HG03565 (cell line): ENCODE measurements at regions not wholly inside any gene's neighbourhood (a gene's known extent, or its start where the extent isn't known, plus 50 kb on each side); places are given as distances from the start of the nearest gene placed in this dataset.
"Not testable (repeated sequence)": the region's sequence is repeated elsewhere in the genome, so short reads cannot be mapped to it uniquely, and the experiment has no call there.

Experiments
- ATAC-seq: cut with Tn5 transposase; IDR thresholded peaks from one replicate; pipeline ENCODE4 v1.9.1; 2021; ENCODE audit warnings: mild to moderate bottlenecking, moderate library complexity; ENCODE audit not compliant: unreplicated experiment

DNA sequence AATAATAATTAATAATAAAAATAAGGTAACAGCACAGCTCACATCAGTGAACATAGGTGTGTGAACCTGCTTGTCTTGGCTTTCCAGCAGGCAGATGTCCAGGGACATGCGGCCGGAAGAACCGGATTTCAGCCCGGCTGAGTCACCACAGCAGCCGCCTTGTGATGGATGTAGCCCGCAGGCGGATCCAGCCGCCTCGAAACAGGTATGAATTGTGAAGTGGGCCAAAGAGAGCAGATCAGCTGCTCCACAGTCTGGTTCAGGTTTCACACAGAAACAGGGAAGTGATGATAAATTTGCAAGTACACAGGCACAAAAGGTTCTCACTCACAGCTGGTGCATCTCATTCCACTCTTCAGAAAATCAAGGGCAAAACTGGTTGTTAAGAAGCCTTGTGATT is 55.1 kb downstream of the ID4 start:
- ATAC-seq: no peak

DNA sequence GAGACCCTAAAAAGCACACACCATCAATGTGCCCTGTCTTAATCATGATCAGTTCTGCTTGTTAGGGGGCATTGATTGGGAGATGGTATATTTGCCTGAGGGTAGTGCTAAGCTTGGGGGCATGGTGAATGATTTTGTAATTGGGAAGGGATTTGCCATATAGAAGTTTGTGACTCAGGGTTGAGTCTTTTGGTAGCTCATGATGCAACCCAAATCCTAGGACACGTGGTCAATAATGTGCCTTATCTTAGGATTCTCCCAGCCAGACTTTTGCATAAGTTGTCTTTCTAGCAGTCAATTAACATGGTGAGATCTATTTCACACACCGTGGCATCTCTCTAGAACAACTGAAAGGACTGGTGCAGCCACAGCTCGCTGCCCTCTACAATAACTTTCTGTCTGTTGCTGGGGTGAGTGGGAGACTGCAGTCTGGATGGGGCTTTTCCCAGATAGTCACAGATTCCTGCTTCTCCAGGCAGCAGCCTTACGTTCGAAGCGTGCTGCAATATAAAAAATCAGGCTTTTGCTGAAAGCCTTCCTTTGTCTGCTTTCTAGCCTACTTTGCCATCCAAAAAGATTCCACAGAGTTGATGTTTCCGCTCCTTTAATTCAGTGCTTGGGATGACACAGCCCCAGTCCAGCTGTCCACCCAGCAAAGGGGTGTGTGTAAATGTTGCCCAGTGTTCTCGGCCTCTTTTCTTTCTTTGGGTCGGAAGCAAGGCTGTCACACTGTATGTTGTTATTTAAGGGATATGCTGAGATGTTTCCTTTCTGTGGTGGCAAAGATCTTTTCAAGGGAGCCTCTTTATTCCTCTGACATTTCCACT is 58.9 kb downstream of the ID4 start:
- ATAC-seq: no peak

DNA sequence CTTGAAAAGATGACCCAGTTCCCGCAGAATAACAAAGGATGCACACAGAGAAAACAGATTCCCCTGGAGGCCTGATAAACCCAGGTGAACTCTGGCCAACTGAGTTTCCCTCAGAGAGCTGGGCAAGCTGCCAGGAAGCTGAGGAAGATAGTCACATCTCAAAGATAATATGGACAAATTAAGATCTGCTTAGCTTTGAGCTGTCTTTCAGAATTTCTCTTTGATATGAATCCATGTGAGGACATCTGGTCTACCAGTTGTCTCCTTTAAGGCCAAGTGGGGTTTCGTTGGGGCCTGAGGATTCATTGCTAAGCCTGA is 59.5 kb downstream of the ID4 start:
- ATAC-seq: no peak

DNA sequence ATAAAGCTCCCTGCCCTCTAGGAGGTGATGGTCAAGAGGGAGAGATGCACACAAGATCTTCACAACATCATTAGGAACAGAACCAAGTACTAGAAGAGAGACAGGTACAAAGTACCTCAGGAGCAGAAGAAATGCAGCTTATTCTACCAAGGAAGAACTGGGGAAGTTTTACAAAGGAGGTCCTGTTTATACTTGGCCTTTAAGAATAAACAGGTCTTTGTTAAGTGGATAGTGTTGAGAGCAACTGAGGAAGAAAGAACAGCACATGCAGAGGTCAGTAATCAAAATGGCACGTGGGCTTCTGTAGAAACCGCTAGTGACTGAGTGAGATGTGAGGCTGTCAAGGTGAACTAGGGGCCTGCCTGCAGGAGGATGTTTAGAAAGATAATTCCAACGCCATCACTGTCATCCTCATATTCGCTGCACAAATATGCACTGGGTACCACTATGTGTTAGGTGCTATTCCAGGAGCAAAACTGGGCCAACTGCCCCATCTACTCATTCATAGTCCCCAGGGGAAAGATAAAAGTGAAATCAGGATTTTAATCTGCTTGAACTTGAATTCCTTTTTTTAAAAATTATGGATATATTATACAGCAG is 61.1 kb downstream of the ID4 start:
- ATAC-seq: no peak

DNA sequence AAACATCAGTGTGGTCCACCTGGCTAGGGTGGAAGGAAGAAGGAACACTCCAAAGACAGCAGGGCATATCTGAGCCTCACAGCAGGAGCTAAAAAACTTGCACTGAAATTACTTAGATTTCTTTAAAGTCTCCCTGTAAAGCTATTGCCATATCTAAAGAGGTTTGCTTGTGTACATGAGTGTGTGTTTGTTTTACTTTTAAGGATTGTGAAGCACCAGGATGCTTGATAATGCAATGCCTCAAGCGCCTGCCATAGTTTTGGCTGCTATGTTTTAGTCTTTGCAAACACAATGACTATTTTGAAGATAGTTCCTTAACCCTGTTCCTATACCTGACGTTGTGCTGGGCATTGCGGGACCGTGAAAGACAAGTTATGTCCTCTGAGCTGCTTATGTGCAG is 65.0 kb downstream of the ID4 start:
- ATAC-seq: no peak

DNA sequence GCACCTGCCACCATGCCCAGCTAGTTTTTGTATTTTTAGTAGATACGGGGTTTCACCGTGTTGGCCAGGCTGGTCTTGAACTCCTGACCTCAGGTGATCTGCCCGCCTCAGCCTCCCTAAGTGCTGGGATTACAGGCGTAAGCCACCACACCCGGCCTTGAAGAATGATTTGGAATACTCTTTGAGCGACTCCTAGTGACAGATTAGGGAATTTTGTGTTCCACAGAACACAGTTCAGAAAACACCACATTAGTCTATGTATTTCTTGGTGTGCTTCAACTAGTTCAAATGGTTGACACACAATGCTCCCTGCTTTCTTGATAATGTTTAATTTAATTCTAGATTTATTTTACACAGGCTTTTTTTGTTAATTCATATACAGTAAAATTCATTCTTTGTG is 67.2 kb downstream of the ID4 start:
- ATAC-seq: not testable (repeated sequence)

DNA sequence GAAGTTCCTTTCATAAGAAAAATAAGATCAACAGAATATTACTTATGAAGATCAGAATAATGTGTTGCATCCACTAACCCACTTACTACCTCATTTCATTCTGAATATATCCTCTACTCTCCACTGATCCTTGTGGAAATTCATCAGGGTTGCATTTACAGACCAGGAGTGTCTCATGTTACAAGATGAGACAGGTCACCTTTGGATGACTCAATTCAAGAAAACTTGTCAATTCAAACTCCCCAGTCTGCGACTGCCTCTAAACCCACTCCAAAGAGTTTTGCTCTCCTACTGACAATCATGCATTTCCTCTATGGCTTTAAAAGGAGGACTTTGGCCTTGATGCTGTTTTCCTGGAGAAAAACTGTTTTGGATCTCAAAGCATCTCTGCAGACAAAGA is 68.4 kb downstream of the ID4 start:
- no peak for ATAC-seq

DNA sequence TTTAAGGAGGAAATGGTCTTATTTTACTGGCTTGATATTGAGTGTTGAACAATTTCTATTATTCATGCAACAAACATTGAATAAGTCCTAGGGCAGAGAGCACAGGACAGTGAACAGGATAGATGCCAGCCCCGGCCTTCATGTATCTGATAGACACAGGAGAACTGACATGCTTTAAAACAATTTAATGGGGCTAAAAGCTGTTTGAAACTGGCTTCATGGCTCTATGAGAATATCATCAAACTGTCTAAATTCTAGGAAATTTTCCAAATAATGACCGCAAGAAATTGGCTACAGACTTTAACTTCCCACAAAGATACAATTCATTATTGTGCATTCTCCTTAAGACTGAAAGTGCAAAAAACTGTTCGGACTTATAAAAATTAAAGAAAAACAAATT is 69.0 kb downstream of the ID4 start:
- ATAC-seq: no peak

DNA sequence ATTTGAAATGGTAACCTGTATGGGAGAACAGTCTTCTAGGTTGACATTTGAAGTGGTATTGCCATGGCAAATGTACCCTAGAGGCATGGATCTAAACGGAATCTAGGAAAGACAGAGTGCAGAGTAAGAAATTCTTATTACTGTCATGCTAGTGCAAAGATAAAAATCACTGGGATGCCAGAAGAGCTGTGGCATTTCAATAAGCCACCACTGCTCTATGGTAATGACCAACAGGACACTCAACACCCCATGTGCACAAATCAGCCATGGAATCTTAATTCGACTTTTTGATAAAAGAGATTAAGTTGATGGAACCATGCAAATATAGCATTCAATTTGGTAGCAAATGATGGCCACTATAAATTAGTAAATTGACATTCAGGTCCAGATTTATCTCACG is 74.1 kb downstream of the ID4 start:
- no peak for ATAC-seq

DNA sequence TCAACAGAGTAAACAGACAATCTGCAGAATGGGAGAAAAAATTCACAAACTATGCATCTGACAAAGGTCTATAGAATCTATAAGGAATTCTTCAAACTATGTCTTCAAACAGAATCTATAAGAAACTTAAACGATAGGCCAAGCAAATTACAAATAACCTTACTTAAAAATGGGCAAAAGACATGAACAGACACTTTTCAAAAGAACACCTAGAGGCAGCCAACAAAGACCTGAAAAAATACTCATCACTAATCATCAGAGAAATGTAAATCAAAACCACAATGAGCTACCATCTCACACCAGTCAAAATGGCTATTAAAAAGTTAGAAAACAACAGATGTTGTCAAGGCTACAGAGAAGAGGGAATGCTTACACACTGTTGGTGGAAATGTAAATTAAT is 81.3 kb downstream of the ID4 start:
- ATAC-seq: no peak

DNA sequence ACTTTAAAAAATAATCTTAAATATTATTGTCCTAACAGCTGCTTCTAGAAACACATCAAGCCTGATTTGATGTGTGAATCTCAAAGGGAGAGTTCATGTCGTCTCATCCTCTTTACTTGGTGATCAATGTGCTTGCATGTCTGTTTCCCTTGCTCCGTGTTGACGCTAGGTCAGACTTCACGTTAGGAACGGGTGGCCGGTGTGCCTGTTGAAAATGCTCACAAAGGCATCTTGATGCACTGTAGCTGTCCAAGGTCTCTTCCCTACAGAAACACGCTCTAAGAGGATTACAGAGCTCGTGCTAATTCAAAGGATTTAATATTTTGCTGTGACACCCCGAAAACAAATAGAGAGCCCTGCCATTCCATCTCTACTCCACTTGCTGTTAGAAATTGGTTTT is 84.6 kb downstream of the ID4 start:
- ATAC-seq: no peak

DNA sequence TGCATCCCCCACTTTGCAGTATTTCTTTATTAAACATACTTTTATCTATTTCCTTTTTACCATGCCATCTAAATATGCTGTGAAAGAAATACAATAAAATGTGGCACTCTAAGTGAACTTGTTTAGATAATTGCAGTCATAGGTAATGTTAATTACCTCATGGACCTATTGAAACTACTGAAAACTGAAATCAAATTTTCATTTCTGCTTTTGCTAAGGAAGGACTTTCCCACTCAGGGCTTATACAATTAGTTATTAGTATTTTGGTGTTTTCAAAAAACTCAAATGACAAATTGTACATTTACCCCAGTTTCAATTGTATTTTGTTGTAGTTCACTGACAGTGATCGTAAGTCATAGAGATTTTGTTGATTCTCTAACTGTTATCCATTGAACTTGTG is 88.4 kb downstream of the ID4 start:
- ATAC-seq: no peak

DNA sequence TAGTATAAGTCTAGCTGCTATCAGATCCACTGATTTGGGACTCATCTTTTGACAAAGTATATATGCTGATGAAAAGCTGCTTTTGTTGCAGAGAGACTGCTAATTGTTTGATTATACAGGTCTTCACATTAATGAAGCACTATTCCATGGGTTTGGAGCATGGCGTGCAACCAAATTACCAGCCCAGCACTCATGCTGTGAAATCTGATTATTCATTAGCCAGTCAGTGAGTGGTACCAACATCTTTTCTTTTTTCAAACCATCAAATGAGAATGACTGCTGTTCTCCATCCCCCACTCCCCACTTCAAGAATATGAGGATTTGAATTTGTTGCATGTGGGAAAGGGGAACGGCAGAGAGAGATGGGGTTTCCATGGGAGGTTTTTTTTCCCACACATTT is 91.3 kb downstream of the ID4 start:
- no peak for ATAC-seq

DNA sequence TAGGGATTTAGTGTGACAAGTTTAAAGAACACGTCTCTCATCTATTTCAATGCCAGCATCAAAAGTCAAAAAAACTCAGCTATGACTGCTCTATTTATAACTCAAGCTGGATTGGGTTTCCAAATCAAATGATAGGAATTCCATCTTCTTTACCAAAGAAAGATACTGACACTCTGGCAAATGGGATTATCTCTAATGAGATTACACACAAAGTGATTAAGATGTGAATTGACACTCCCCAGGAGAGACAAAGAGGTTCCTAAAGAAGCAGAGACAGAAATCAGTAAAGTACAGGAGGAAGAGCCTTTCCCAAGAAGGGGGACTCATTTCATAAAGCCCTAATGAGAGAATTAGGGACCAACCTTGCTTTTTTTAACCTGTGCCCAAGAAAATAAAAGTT is 92.1 kb downstream of the ID4 start:
- no peak for ATAC-seq

DNA sequence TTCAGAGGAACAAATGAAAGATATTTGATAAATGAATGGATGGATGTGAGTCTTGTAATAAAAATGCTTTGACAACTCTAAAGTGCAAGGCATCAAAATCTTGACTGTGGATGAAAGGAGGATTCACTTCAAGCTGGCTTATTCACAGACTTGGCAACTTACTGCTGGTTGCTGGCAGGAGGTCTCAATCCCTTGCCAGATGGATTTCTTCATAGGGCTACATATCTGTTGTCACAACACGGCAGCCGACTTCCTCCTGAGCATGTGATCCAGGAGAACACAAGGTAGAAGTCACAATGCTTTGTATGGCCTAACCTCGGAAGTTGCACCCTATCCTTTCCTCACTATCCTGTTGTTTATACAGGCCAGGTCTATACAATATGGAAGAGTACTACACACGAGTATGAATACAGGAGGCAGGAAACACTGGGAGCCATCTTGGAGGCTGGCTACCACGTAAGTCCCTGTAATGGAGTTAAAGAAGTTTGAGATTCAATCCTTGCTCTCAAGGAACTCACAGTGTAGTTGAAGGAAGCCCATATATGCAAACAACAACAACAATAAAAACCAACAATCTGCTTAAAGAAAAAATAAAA is 97.9 kb downstream of the ID4 start:
- ATAC-seq: no peak

DNA sequence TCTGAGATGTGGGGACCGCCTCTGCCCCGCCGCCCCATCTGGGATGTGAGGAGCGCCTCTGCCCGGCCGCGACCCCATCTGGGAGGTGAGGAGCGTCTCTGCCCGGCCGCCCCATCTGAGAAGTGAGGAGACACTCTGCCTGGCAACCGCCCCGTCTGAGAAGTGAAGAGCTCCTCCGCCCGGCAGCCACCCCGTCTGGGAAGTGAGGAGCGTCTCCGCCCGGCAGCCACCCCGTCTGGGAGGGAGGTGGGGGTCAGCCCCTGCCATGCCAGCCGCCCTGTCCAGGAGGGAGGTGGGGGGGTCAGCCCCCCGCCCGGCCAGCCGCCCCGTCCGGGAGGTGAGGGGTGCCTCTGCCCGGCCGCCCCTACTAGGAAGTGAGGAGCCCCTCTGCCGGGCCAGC is 102.2 kb downstream of the ID4 start:
- ATAC-seq: not testable (repeated sequence)

DNA sequence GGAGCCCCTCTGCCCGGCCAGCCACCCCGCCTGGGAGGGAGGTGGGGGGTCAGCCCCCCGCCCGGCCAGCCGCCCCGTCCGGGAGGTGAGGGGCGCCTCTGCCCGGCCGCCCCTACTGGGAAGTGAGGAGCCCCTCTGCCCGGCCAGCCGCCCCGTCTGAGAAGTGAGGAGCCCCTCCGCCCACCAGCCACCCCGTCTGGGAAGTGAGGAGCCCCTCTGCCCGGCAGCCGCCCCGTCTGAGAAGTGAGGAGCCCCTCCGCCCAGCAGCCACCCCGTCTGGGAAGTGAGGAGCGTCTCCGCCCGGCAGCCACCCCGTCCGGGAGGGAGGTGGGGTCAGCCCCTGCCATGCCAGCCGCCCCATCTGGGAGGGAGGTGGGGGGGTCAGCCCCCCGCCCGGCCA is 102.8 kb downstream of the ID4 start:
- ATAC-seq: not testable (repeated sequence)

DNA sequence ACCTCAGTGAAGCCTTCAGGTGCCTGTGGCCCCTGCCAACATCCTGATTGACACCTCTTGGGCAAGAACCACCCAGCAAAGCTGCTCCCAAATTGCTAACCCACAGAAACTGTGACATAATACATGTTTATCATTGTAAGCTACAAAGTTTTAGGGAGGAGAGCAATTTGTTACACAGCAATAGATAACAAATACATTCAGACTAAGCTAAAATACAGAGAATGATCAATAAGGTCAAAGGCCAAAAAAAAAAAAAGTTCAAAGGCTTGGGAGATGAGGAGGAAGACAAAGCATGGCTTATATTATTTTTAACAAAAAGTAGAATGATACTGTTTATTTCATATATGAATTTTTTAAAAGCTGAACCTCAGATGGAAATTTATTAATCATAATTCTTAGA is 105.9 kb downstream of the ID4 start:
- ATAC-seq: no peak

DNA sequence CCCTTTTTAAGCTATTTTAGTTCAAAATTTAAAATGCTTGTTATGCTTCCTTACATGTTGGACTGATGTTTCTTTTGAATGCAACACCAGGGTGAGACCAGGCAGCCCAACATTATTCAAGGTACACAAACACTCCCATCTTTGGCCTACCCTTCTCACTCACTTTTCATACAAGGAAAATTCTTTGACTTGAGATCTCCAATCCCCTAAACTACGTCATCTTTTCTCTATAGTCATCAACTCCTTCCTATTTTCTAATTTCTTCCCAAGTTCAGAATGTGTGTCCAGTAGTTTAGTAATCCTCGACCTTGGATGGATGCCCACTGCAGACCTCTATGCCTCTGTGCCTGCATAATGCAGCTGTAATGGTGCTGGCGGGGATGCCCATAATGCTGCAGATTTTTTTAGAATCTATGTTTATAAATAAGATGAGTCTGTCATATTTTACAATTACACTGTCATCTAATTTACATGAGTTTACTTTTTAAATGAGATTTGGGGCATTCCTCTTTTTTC is 108.7 kb downstream of the ID4 start:
- ATAC-seq: no peak

DNA sequence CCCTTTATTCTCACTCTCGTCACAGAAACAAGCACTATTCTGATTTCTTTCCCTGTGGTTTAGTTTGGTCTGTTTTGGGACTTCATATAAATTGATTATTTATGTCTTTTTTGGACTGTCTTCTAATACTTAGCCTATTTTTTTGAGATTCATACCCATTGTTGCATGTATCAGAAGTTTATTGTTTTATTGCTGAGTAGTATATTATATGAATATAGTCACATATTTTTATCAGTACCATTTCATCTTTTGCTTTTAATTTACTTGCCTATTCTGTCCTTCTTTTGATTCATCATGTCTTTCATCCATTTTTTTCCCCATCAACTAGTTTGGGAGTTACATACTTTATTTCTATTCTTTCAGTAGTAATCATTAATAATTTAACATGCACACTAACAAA is 112.0 kb downstream of the ID4 start:
- no peak for ATAC-seq

DNA sequence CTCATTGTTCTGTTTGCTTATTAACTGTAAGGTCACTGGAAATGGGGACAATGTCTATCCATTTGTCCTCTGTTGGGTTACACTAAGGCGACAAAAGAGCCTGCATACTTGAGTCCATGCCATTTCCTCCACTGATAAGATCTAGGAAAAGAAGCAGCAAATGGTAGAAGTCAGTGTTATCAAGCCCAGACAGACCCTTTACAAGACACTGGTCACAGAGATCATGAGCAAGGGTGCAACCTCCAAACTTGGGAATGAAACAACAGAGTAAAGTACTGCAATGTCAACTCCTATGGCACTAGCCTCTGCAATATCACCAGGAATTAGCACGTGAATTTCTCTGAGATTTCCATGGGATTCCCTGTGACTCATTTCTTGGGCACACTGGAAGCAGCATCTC is 126.9 kb downstream of the ID4 start:
- no peak for ATAC-seq

DNA sequence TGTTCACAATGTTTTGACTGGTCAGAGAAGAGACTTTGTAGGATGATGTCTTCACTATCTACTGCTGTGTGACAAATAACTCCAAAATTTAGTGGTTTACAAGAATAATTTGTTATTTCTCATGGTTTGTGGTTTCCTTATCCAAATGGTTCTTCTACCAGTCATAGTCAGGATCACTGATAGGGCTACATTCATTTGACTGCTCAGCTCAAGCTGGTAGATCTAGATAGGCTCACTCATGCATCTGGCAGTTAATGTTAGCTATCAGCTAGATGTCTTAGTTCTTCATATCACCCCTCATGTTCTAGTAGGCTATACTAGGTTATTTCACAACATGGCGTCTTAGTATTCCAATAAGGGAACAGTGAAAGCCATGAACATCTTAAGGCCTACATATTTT is 131.0 kb downstream of the ID4 start:
- no peak for ATAC-seq
